H9 (cell line): ENCODE measurements at regions not wholly inside any gene's neighbourhood (a gene's known extent, or its start where the extent isn't known, plus 50 kb on each side); places are given as distances from the start of the nearest gene placed in this dataset.

Source experiments
- DNase-seq: peaks from one replicate; pipeline ENCODE4 v3.0.0-alpha.2; 2017
- H2AFZ ChIP-seq: one replicate; pipeline ENCODE4 v1.6.1; 2013; ENCODE audit warnings: mild to moderate bottlenecking, low read length, control low read depth, moderate library complexity
- H2AK5ac ChIP-seq: 2 replicates; pipeline ENCODE4 v1.6.1; 2013; ENCODE audit warnings: low read length, control low read depth, mixed read lengths; ENCODE audit not compliant: insufficient read length
- H2BK120ac ChIP-seq: one replicate; pipeline ENCODE4 v1.6.1; 2013; ENCODE audit warnings: low read depth, mild to moderate bottlenecking, low read length, control low read depth, inconsistent platforms; ENCODE audit not compliant: poor library complexity, severe bottlenecking
- H2BK12ac ChIP-seq: 2 replicates; pipeline ENCODE4 v1.6.1; 2013; ENCODE audit warnings: low read length, control low read depth, mixed read lengths, low read depth; ENCODE audit not compliant: insufficient read length
- H2BK15ac ChIP-seq: 2 replicates; pipeline ENCODE4 v1.6.1; 2013; ENCODE audit warnings: low read depth, low read length, control low read depth
- H2BK20ac ChIP-seq: one replicate; pipeline ENCODE4 v1.6.1; 2013; ENCODE audit warnings: low read depth, mild to moderate bottlenecking, low read length, control low read depth, inconsistent platforms; ENCODE audit not compliant: poor library complexity, severe bottlenecking
- H2BK5ac ChIP-seq: 2 replicates; pipeline ENCODE4 v1.6.1; 2013; ENCODE audit warnings: low read length, control low read depth, mixed read lengths; ENCODE audit not compliant: insufficient read length
- H3K14ac ChIP-seq: 2 replicates; pipeline ENCODE4 v1.6.1; 2013; ENCODE audit warnings: low read length, control low read depth; ENCODE audit not compliant: insufficient read depth
- H3K18ac ChIP-seq: 2 replicates; pipeline ENCODE4 v1.6.1; 2013; ENCODE audit warnings: low read depth, mild to moderate bottlenecking, mixed read lengths, low read length, control low read depth; ENCODE audit not compliant: insufficient read length
- H3K23ac ChIP-seq: 2 replicates; pipeline ENCODE4 v1.6.1; 2013; ENCODE audit warnings: low read length, control low read depth, mixed read lengths, low read depth; ENCODE audit not compliant: insufficient read length
- H3K23me2 ChIP-seq: 2 replicates; pipeline ENCODE4 v1.6.1; 2013; ENCODE audit warnings: low read depth, mild to moderate bottlenecking, mixed read lengths, low read length, control low read depth; ENCODE audit not compliant: insufficient read length, poor library complexity, severe bottlenecking
- H3K27ac ChIP-seq: 2 replicates; pipeline ENCODE4 v1.5.1; 2013; ENCODE audit warnings: low read length, control low read depth, mixed read lengths, low read depth; ENCODE audit not compliant: insufficient read length
- H3K27me3 ChIP-seq: 2 replicates; pipeline ENCODE4 v1.6.1; 2013; ENCODE audit warnings: low read length, control low read depth, inconsistent platforms; ENCODE audit not compliant: insufficient read depth
- H3K4ac ChIP-seq: 2 replicates; pipeline ENCODE4 v1.6.1; 2013; ENCODE audit warnings: low read depth, mild to moderate bottlenecking, control low read depth, inconsistent platforms, low read length, moderate library complexity
- H3K4me1 ChIP-seq: 2 replicates; pipeline ENCODE4 v1.6.1; 2013; ENCODE audit warnings: low read length, control low read depth, inconsistent platforms; ENCODE audit not compliant: insufficient read depth
- H3K4me2 ChIP-seq: 2 replicates; pipeline ENCODE4 v1.6.1; 2013; ENCODE audit warnings: low read length, control low read depth, mixed read lengths; ENCODE audit not compliant: insufficient read length, insufficient read depth
- H3K56ac ChIP-seq: 2 replicates; pipeline ENCODE4 v1.6.1; 2013; ENCODE audit warnings: low read depth, mild to moderate bottlenecking, mixed read lengths, low read length, control low read depth; ENCODE audit not compliant: insufficient read length
- H3K79me1 ChIP-seq: 2 replicates; pipeline ENCODE4 v1.6.1; 2013; ENCODE audit warnings: low read depth, mild to moderate bottlenecking, moderate library complexity, low read length, control low read depth, inconsistent platforms; ENCODE audit not compliant: insufficient read depth, poor library complexity, severe bottlenecking
- H3K79me2 ChIP-seq: 2 replicates; pipeline ENCODE4 v1.6.1; 2013; ENCODE audit warnings: low read length, control low read depth, inconsistent platforms; ENCODE audit not compliant: insufficient read depth
- H3K9ac ChIP-seq: 2 replicates; pipeline ENCODE4 v1.6.1; 2013; ENCODE audit warnings: low read length, control low read depth, mixed read lengths; ENCODE audit not compliant: insufficient read length; ENCODE audit errors: extremely low read depth
- H3K9me3 ChIP-seq: one replicate; pipeline ENCODE4 v1.6.1; 2013; ENCODE audit warnings: low read depth, low read length, inconsistent platforms; ENCODE audit not compliant: control insufficient read depth
- H3T11ph ChIP-seq: one replicate; pipeline ENCODE4 v1.6.1; 2013; ENCODE audit warnings: mild to moderate bottlenecking, low read length, control low read depth, inconsistent platforms
- H4K20me1 ChIP-seq: one replicate; pipeline ENCODE4 v1.6.1; 2013; ENCODE audit not compliant: control insufficient read depth, insufficient read length, insufficient read depth
- H4K5ac ChIP-seq: 2 replicates; pipeline ENCODE4 v1.6.1; 2013; ENCODE audit warnings: low read depth, mild to moderate bottlenecking, mixed read lengths, low read length, control low read depth; ENCODE audit not compliant: insufficient read length
- H4K8ac ChIP-seq: replicated peaks from 2 replicates; pipeline ENCODE4 v1.6.1; 2013; ENCODE audit warnings: low read length, control low read depth, mixed read lengths, low read depth; ENCODE audit not compliant: insufficient read length
- H4K91ac ChIP-seq: 2 replicates; pipeline ENCODE4 v1.6.1; 2013; ENCODE audit warnings: low read depth, mild to moderate bottlenecking, moderate library complexity, mixed read lengths, low read length, control low read depth; ENCODE audit not compliant: insufficient read length
- H3K27ac Mint-ChIP-seq, 3 experiments: 2 replicates in 2 of 3; 3 replicates in 1 of 3; pipeline ENCODE4 v1.8.0; 2020 to 2021; ENCODE audit warnings: mixed read lengths in 3 of 3, mild to moderate bottlenecking in 1 of 3, moderate library complexity in 1 of 3
- H3K27me3 Mint-ChIP-seq: 2 replicates; pipeline ENCODE4 v1.8.0; 2021; ENCODE audit warnings: low read depth, mild to moderate bottlenecking, moderate library complexity, mixed read lengths
- H3K36me3 Mint-ChIP-seq, 3 experiments: 2 replicates in 2 of 3; 3 replicates in 1 of 3; pipeline ENCODE4 v1.8.0; 2020 to 2021; ENCODE audit warnings: low read depth in 3 of 3, mixed read lengths in 3 of 3; ENCODE audit not compliant: insufficient read depth in 1 of 3
- H3K4me1 Mint-ChIP-seq, 2 experiments: 2 replicates each; pipeline ENCODE4 v1.8.0; 2020; ENCODE audit warnings: mixed read lengths in 2 of 2
- H3K4me3 Mint-ChIP-seq, 2 experiments: 2 replicates in 1 of 2; 3 replicates in 1 of 2; pipeline ENCODE4 v1.8.0; 2020 to 2021; ENCODE audit warnings: mild to moderate bottlenecking in 2 of 2, mixed read lengths in 2 of 2, moderate library complexity in 1 of 2
- H3K9me3 Mint-ChIP-seq, 2 experiments: 2 replicates in 1 of 2; 3 replicates in 1 of 2; pipeline ENCODE4 v1.8.0; 2020; ENCODE audit warnings: mild to moderate bottlenecking in 2 of 2, mixed read lengths in 2 of 2, moderate library complexity in 1 of 2
- CTCF ChIP-seq: fragments of 200-600 bp; sonication (generic); conservative IDR thresholded peaks from 3 replicates; pipeline ENCODE4 v1.8.0; 2021; ENCODE audit warnings: antibody characterized with exemption, mild to moderate bottlenecking
- WGBS: extraction: QIAGEN DNeasy Blood & Tissue Kit; methylation state at CpG from one replicate; pipeline ENCODE4 v1.1.7; 2013; ENCODE audit warnings: missing lambda C conversion rate, low lambda C conversion rate, mixed read lengths; ENCODE audit not compliant: insufficient read length; ENCODE audit errors: extremely low coverage; 5-methylcytosine and 5-hydroxymethylcytosine counted together

DNA sequence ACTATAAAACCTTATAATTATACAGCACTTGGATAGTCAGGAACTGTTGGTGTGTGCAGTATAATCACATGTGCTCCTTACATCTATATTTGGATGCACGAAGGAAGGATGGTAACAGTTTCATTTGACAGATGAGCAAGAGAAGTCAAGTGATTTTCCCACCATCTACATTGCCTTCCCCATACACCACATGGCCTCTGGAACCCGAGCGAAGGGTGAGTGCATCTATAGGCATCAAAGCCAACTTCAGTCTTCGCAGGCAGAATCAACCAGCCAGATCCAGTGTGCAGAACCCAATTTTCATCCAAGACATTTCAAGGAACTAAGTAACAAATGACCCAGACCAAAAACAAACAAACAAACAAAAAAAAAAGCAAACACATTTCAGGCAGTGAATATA lies 85.1 kb upstream of the BLID start:
- H2BK20ac ChIP-seq = no peak overlapping the region
- H3K4me1 Mint-ChIP-seq = peaks cover 9 to 12% of the 10 kb centered on the region in 2 experiments
- no peak overlapping the region for H3K4me2 ChIP-seq
- no peak overlapping the region for H2BK5ac ChIP-seq
- H3K4ac ChIP-seq = no peak overlapping the region
- no peak overlapping the region for H2BK120ac ChIP-seq
- H3K27ac Mint-ChIP-seq = no peak overlapping the region
- H4K91ac ChIP-seq = no peak overlapping the region
- H4K5ac ChIP-seq = no peak overlapping the region
- H3T11ph ChIP-seq = no peak overlapping the region
- H3K4me3 Mint-ChIP-seq = no peak overlapping the region
- TF ChIP-seq CTCF = no peak
- H2AK5ac ChIP-seq = no peak overlapping the region
- no peak for DNase-seq
- no peak overlapping the region for H2AFZ ChIP-seq
- peaks cover 4% of the 10 kb centered on the region for H3K23me2 ChIP-seq
- no peaks in the 10 kb centered on the region for H3K9me3 ChIP-seq
- no peak overlapping the region for H3K14ac ChIP-seq
- no peak overlapping the region for H3K9ac ChIP-seq
- H2BK15ac ChIP-seq = no peak overlapping the region
- H3K79me1 ChIP-seq = no peaks in the 10 kb centered on the region
- H3K4me1 ChIP-seq = no peaks in the 10 kb centered on the region
- H3K36me3 Mint-ChIP-seq = no peaks in the 10 kb centered on the region
- H3K56ac ChIP-seq = no peak overlapping the region
- H4K8ac ChIP-seq = no peak overlapping the region
- no peaks in the 10 kb centered on the region for H3K9me3 Mint-ChIP-seq
- H2BK12ac ChIP-seq = no peak overlapping the region
- H3K18ac ChIP-seq = no peak overlapping the region
- H3K27ac ChIP-seq = no peak overlapping the region
- H3K27me3 ChIP-seq = no peaks in the 10 kb centered on the region
- no CpG with 5 or more reads among the region's 4 CpGs for WGBS
- H4K20me1 ChIP-seq = no peaks in the 10 kb centered on the region
- H3K27me3 Mint-ChIP-seq = peaks cover 9% of the 10 kb centered on the region
- no peaks in the 10 kb centered on the region for H3K79me2 ChIP-seq
- no peak overlapping the region for H3K23ac ChIP-seq
